ENCODE measurements at regions not wholly inside any gene's neighbourhood (a gene's known extent, or its start where the extent isn't known, plus 50 kb on each side); places are given as distances from the start of the nearest gene placed in this dataset.

DNA sequence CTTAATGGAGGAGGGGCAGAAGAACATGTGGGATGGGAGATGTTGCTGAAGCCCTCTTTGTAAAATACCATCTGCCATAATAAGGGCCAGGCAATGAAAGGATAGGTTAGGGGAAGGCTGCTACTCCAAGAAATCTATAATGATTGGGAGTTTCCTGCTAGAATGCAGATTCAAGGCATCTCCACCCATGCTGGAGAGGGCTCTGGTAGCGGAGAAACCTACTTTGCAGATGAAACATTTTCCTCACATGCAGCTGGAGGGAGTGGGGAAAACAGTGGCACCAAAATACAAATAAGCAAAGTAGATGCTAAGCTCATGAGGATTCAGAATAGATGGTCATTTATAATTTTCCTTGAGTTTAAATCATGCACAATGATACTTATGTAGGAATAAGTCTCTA lies 82.3 kb upstream of the GCFC2 start:
- no peak for TF ChIP-seq POLR2A (IDR thresholded peaks at IDR 0.05)
- TF ChIP-seq, protein P1, sequence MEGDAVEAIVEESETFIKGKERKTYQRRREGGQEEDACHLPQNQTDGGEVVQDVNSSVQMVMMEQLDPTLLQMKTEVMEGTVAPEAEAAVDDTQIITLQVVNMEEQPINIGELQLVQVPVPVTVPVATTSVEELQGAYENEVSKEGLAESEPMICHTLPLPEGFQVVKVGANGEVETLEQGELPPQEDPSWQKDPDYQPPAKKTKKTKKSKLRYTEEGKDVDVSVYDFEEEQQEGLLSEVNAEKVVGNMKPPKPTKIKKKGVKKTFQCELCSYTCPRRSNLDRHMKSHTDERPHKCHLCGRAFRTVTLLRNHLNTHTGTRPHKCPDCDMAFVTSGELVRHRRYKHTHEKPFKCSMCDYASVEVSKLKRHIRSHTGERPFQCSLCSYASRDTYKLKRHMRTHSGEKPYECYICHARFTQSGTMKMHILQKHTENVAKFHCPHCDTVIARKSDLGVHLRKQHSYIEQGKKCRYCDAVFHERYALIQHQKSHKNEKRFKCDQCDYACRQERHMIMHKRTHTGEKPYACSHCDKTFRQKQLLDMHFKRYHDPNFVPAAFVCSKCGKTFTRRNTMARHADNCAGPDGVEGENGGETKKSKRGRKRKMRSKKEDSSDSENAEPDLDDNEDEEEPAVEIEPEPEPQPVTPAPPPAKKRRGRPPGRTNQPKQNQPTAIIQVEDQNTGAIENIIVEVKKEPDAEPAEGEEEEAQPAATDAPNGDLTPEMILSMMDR (IDR thresholded peaks at IDR 0.05): no peak
